OCI-LY1 (cell line): ENCODE measurements at regions not wholly inside any gene's neighbourhood (a gene's known extent, or its start where the extent isn't known, plus 50 kb on each side); places are given as distances from the start of the nearest gene placed in this dataset.

ENCODE experiments used
- H2AFZ ChIP-seq: fragments of 200-600 bp; sonication (generic), shearing (Covaris generic); 2 replicates; pipeline ENCODE4 v1.6.0; 2014; ENCODE audit warnings: antibody characterized with exemption, mild to moderate bottlenecking, low read length
- H3F3A ChIP-seq: fragments of 200-600 bp; sonication (generic), shearing (Covaris generic); 2 replicates; pipeline ENCODE4 v1.6.0; 2014; ENCODE audit warnings: mild to moderate bottlenecking, antibody characterized with exemption, low read length, moderate library complexity; ENCODE audit not compliant: insufficient read depth
- H3K27ac ChIP-seq: fragments of 200-600 bp; sonication (generic); 2 replicates; pipeline ENCODE4 v1.5.1; 2014; ENCODE audit warnings: low read length, mixed run types, mild to moderate bottlenecking, low read depth; ENCODE audit not compliant: poor library complexity, severe bottlenecking
- H3K27me3 ChIP-seq: fragments of 200-600 bp; sonication (generic); 2 replicates; pipeline ENCODE4 v1.6.0; 2014; ENCODE audit warnings: antibody characterized with exemption, mild to moderate bottlenecking, low read length, moderate library complexity; ENCODE audit not compliant: insufficient read depth
- H3K36me3 ChIP-seq: fragments of 200-600 bp; sonication (generic); 2 replicates; pipeline ENCODE4 v1.6.1; 2014; ENCODE audit warnings: mild to moderate bottlenecking, antibody characterized with exemption, low read length, moderate library complexity, mixed read lengths; ENCODE audit not compliant: insufficient read depth
- H3K4me1 ChIP-seq: fragments of 200-600 bp; sonication (generic); 2 replicates; pipeline ENCODE4 v1.5.1; 2014; ENCODE audit warnings: mild to moderate bottlenecking, low read length, moderate library complexity; ENCODE audit not compliant: insufficient read depth, severe bottlenecking
- H3K4me2 ChIP-seq: fragments of 200-600 bp; sonication (generic), shearing (Covaris generic); 2 replicates; pipeline ENCODE4 v1.6.1; 2014; ENCODE audit warnings: low read length
- H3K4me3 ChIP-seq: fragments of 200-600 bp; sonication (generic); 2 replicates; pipeline ENCODE4 v1.5.1; 2014; ENCODE audit warnings: low read length, low read depth, mild to moderate bottlenecking, mixed read lengths; ENCODE audit not compliant: poor library complexity, severe bottlenecking
- H3K79me2 ChIP-seq: fragments of 200-600 bp; shearing (Covaris generic); 2 replicates; pipeline ENCODE4 v1.6.1; 2016; ENCODE audit warnings: mixed run types, low read length, mixed read lengths; ENCODE audit not compliant: insufficient read depth
- H3K9ac ChIP-seq: fragments of 200-600 bp; sonication (generic), shearing (Covaris generic); 2 replicates; pipeline ENCODE4 v1.6.1; 2014; ENCODE audit warnings: mild to moderate bottlenecking, low read length, mixed read lengths
- H3K9me2 ChIP-seq: fragments of 200-600 bp; sonication (generic), shearing (Covaris generic); 2 replicates; pipeline ENCODE4 v1.6.1; 2014; ENCODE audit warnings: low read depth, mild to moderate bottlenecking, low read length, mixed read lengths
- H3K9me3 ChIP-seq: fragments of 200-600 bp; shearing (Covaris generic); 2 replicates; pipeline ENCODE4 v1.6.1; 2014; ENCODE audit warnings: low read length, mixed read lengths
- H4K20me1 ChIP-seq: fragments of 200-600 bp; sonication (generic), shearing (Covaris generic); 2 replicates; pipeline ENCODE4 v1.6.0; 2016; ENCODE audit warnings: mild to moderate bottlenecking, low read length; ENCODE audit not compliant: insufficient read depth
- EZH2 ChIP-seq: fragments of 200-600 bp; sonication (generic), shearing (Covaris generic); IDR thresholded peaks from 2 replicates; pipeline ENCODE4 v1.8.0; 2017; ENCODE audit warnings: borderline replicate concordance, mixed run types, mild to moderate bottlenecking, antibody characterized with exemption, low read length, moderate library complexity, mixed read lengths
- TF ChIP-seq, protein P1 (sequence below): fragments of 200-600 bp; sonication (generic), shearing (Covaris generic); IDR thresholded peaks from 2 replicates; pipeline ENCODE4 v1.5.1; 2017; ENCODE audit warnings: mild to moderate bottlenecking, antibody characterized with exemption, low read length, moderate library complexity, mixed read lengths

DNA sequence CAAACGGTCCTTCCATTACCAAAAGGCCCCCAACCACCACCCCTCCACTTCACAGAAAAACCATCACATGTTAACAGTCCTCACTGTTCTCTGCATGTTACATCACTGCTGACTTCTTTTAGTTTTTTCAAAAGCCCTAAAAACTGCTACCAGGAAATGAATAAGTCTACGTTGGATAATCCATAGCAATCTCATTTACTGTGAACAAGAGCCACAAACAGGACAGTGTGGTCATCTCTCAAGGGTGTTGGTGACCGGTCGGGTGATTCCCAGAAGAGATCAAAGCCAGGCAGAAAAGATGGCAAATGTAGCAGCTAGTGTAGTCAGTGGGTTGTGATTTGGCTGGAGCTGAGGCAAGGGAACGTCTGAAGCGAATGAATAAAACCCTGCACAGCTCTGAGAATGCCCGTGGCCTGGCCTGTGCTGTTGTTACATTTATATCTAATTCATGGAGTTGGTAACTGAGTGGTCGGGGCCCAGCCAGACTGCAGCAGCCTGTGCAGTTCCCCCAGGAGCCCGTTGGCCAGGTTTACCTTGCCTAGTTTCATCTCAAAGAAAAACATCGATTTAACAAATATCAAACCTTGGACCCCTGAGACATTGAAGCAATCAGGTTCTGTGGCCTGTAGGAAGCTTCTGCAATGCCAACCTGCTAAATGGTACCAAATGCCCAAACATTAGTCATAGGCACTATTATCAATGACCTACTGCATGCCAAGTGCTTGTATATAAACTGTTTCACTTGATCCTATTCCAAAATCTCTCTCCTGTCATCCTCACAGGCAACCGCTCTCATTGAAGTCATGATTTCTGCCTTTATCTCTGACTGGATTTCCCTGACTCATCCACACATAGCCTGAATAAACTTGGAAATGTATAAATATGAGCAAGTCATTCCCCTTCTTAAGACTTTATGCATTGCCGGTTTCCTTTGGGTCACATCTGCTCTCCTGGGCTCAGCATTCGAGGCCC lies 153.8 kb upstream of the SERP2 start:
- Histone ChIP-seq H3K9me3 (no peaks in the 10 kb centered on the region), H3K4me3 (no peak overlapping the region), H3K9ac (no peak overlapping the region), H4K20me1 (no peaks in the 10 kb centered on the region), H2AFZ (no peak overlapping the region), H3K36me3 (no peaks in the 10 kb centered on the region), H3K27me3 (no peaks in the 10 kb centered on the region), H3K79me2 (no peaks in the 10 kb centered on the region), H3K4me2 (no peak overlapping the region), H3F3A (no peaks in the 10 kb centered on the region), H3K4me1 (no peaks in the 10 kb centered on the region), H3K27ac (no peak overlapping the region), H3K9me2 (no peaks in the 10 kb centered on the region)
- TF ChIP-seq, protein P1, sequence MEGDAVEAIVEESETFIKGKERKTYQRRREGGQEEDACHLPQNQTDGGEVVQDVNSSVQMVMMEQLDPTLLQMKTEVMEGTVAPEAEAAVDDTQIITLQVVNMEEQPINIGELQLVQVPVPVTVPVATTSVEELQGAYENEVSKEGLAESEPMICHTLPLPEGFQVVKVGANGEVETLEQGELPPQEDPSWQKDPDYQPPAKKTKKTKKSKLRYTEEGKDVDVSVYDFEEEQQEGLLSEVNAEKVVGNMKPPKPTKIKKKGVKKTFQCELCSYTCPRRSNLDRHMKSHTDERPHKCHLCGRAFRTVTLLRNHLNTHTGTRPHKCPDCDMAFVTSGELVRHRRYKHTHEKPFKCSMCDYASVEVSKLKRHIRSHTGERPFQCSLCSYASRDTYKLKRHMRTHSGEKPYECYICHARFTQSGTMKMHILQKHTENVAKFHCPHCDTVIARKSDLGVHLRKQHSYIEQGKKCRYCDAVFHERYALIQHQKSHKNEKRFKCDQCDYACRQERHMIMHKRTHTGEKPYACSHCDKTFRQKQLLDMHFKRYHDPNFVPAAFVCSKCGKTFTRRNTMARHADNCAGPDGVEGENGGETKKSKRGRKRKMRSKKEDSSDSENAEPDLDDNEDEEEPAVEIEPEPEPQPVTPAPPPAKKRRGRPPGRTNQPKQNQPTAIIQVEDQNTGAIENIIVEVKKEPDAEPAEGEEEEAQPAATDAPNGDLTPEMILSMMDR, result no peak
- TF ChIP-seq EZH2, result no peak

DNA sequence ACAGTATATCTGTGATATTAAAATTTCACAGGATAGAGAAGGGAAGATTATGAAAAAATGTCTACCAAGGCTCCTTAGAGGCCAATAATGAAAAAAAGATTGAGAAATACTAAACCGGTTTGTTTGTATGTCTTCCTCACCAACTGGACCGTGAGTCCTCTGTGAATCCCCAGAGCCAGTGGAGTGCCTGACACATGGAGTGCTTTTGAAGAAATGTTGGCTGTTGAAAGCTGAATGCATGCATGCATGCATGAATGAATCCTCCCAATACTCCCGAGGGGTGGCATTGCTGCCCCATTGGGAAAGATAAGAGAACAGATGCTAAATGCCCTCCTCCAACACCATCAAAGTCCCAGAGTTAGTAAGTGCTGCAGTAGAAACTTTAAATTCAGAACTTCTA lies 152.7 kb upstream of the SERP2 start:
- H3K27me3 ChIP-seq, result no peaks in the 10 kb centered on the region
- H3K79me2 ChIP-seq, result no peaks in the 10 kb centered on the region
- H3K9me2 ChIP-seq, result no peaks in the 10 kb centered on the region
- H3F3A ChIP-seq, result no peaks in the 10 kb centered on the region
- no peak overlapping the region for H3K4me3 ChIP-seq
- H3K9ac ChIP-seq, result no peak overlapping the region
- H3K4me2 ChIP-seq, result no peak overlapping the region
- H3K36me3 ChIP-seq, result no peaks in the 10 kb centered on the region
- no peaks in the 10 kb centered on the region for H3K4me1 ChIP-seq
- no peak overlapping the region for H2AFZ ChIP-seq
- H3K9me3 ChIP-seq, result no peaks in the 10 kb centered on the region
- H3K27ac ChIP-seq, result no peak overlapping the region
- H4K20me1 ChIP-seq, result no peaks in the 10 kb centered on the region
- TF ChIP-seq EZH2, result no peak
- TF ChIP-seq, protein P1, result no peak

DNA sequence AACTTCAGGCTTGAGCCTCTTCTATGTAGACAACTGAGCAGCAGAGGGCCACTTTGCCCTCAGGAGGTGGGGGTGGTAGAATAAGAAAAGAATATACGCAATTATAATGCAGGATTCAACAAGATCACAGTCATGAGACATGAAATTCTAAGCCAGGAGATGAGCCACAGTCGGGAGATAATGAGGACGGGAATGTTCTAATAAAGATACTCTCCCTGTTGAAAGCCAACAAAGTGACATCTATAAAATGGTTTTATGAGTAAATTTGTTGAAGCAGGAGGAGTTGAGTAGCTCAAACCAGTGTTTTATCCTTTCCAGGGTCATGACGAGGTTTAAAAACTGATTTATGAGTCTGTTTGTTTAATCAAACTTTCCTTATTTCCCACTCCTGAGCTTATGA lies 152.0 kb upstream of the SERP2 start:
- TF ChIP-seq EZH2, result no peak
- TF ChIP-seq, protein P1, result no peak
- Histone ChIP-seq H3K4me1 (no peaks in the 10 kb centered on the region), H3K79me2 (no peaks in the 10 kb centered on the region)

More for the DNA sequence above, 152.0 kb upstream of the SERP2 start:
- Histone ChIP-seq H3K27ac (no peak overlapping the region), H3K9ac (no peak overlapping the region), H2AFZ (no peak overlapping the region), H3K27me3 (no peaks in the 10 kb centered on the region), H4K20me1 (no peaks in the 10 kb centered on the region), H3K4me2 (no peak overlapping the region), H3K4me3 (no peak overlapping the region), H3K9me3 (no peaks in the 10 kb centered on the region), H3K36me3 (no peaks in the 10 kb centered on the region), H3F3A (no peaks in the 10 kb centered on the region), H3K9me2 (no peaks in the 10 kb centered on the region)
